22Rv1 (cell line): ENCODE measurements at regions not wholly inside any gene's neighbourhood (a gene's known extent, or its start where the extent isn't known, plus 50 kb on each side); places are given as distances from the start of the nearest gene placed in this dataset.

Experiments used
- ZFX ChIP-seq: fragments of 450-650 bp; IDR thresholded peaks from 2 replicates; pipeline ENCODE4 v1.6.1; 2017; ENCODE audit warnings: antibody characterized with exemption, borderline replicate concordance
- TF ChIP-seq, protein P1 (sequence below): fragments of 450-650 bp; IDR thresholded peaks from 2 replicates; pipeline ENCODE4 v1.5.1; 2017; ENCODE audit warnings: mild to moderate bottlenecking

GRCh38 chr6:165109011-165109410 is 200.4 kb downstream of the C6orf118 start:
- TF ChIP-seq, protein P1, sequence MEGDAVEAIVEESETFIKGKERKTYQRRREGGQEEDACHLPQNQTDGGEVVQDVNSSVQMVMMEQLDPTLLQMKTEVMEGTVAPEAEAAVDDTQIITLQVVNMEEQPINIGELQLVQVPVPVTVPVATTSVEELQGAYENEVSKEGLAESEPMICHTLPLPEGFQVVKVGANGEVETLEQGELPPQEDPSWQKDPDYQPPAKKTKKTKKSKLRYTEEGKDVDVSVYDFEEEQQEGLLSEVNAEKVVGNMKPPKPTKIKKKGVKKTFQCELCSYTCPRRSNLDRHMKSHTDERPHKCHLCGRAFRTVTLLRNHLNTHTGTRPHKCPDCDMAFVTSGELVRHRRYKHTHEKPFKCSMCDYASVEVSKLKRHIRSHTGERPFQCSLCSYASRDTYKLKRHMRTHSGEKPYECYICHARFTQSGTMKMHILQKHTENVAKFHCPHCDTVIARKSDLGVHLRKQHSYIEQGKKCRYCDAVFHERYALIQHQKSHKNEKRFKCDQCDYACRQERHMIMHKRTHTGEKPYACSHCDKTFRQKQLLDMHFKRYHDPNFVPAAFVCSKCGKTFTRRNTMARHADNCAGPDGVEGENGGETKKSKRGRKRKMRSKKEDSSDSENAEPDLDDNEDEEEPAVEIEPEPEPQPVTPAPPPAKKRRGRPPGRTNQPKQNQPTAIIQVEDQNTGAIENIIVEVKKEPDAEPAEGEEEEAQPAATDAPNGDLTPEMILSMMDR: no peak
- TF ChIP-seq ZFX: no peak
